CD14-positive monocyte (primary cell): ENCODE measurements at regions not wholly inside any gene's neighbourhood (a gene's known extent, or its start where the extent isn't known, plus 50 kb on each side); places are given as distances from the start of the nearest gene placed in this dataset.
"Not testable (repeated sequence)": the region's sequence is repeated elsewhere in the genome, so short reads cannot be mapped to it uniquely, and the experiment has no call there.

Experiments
- DNase-seq, 3 donors: peaks; one replicate each; pipeline ENCODE4 v3.0.0-alpha.2; 2011 to 2022
- H2AFZ ChIP-seq: 2 replicates; pipeline ENCODE4 v1.6.0; 2012; ENCODE audit warnings: mild to moderate bottlenecking, low read depth, low read length, inconsistent platforms; ENCODE audit not compliant: insufficient read depth, poor library complexity, severe bottlenecking
- H3K27ac ChIP-seq, 2 donors: 1 replicate in 1 of 2; 2 replicates in 1 of 2; pipeline ENCODE4 v1.5.1; 2012 to 2013; ENCODE audit warnings: low read length in 2 of 2, control low read depth in 1 of 2, inconsistent platforms in 1 of 2, low read depth in 1 of 2, mild to moderate bottlenecking in 1 of 2
- H3K27me3 ChIP-seq, 2 donors: one replicate each; pipeline versions ENCODE4 v1.6.0 to v1.6.1; 2011 to 2013; ENCODE audit warnings: low read length in 2 of 2; ENCODE audit not compliant: control insufficient read depth in 2 of 2, insufficient read depth in 2 of 2
- H3K36me3 ChIP-seq, 2 donors: replicated peaks in 1 of 2; 1 replicate in 1 of 2; 2 replicates in 1 of 2; pipeline versions ENCODE4 v1.5.1 to v1.6.1; 2012 to 2013; ENCODE audit warnings: low read length in 2 of 2, control low read depth in 1 of 2, inconsistent platforms in 1 of 2, mild to moderate bottlenecking in 1 of 2; ENCODE audit not compliant: insufficient read depth in 2 of 2, control insufficient read depth in 1 of 2
- H3K4me1 ChIP-seq, 2 donors: 1 replicate in 1 of 2; 2 replicates in 1 of 2; pipeline versions ENCODE4 v1.5.1 to v1.6.1; 2012 to 2013; ENCODE audit warnings: low read length in 2 of 2, control low read depth in 1 of 2, inconsistent platforms in 1 of 2, mild to moderate bottlenecking in 1 of 2, moderate library complexity in 1 of 2; ENCODE audit not compliant: insufficient read depth in 2 of 2, control insufficient read depth in 1 of 2
- H3K4me2 ChIP-seq: replicated peaks from 2 replicates; pipeline ENCODE3; 2012; ENCODE audit warnings: low read length, moderate library complexity, mild to moderate bottlenecking; ENCODE audit not compliant: poor library complexity, severe bottlenecking; ENCODE audit errors: extremely low read depth
- H3K4me3 ChIP-seq, 3 experiments: fragments of 200-600 bp in 1 of 3; sonication (generic) in 1 of 3; replicated peaks in 1 of 3; 1 replicate in 2 of 3; 2 replicates in 1 of 3; pipeline ENCODE4 v1.5.1; 2011 to 2013; ENCODE audit warnings: low read length in 3 of 3, mild to moderate bottlenecking in 3 of 3, control low read depth in 2 of 3, low read depth in 2 of 3, inconsistent platforms in 1 of 3, moderate library complexity in 1 of 3
- H3K79me2 ChIP-seq: 2 replicates; pipeline ENCODE4 v1.6.0; 2012; ENCODE audit warnings: mild to moderate bottlenecking, control low read depth, inconsistent platforms, low read length, moderate library complexity; ENCODE audit not compliant: insufficient read depth
- H3K9ac ChIP-seq: 2 replicates; pipeline ENCODE4 v1.6.0; 2017; ENCODE audit warnings: low read length, mild to moderate bottlenecking; ENCODE audit not compliant: insufficient read depth, poor library complexity, severe bottlenecking
- H3K9me3 ChIP-seq, 2 donors: replicated peaks in 1 of 2; 1 replicate in 1 of 2; 2 replicates in 1 of 2; pipeline versions ENCODE4 v1.5.1 to v1.6.1; 2012 to 2013; ENCODE audit warnings: low read length in 2 of 2, control low read depth in 1 of 2; ENCODE audit not compliant: control insufficient read depth in 1 of 2, insufficient read depth in 1 of 2
- H4K20me1 ChIP-seq: 2 replicates; pipeline ENCODE4 v1.6.0; 2012; ENCODE audit warnings: mild to moderate bottlenecking, low read length, control low read depth, moderate library complexity; ENCODE audit not compliant: insufficient read depth
- H3K27ac Mint-ChIP-seq, 7 donors: one replicate each; pipeline ENCODE4 v1.8.0; 2020; ENCODE audit warnings: mild to moderate bottlenecking in 7 of 7, mixed read lengths in 7 of 7, moderate library complexity in 6 of 7, inconsistent platforms in 2 of 7
- H3K27me3 Mint-ChIP-seq, 3 donors: one replicate each; pipeline ENCODE4 v1.8.0; 2021 to 2022; ENCODE audit warnings: low read depth in 3 of 3, mild to moderate bottlenecking in 3 of 3, mixed read lengths in 3 of 3, moderate library complexity in 3 of 3, inconsistent platforms in 1 of 3
- H3K36me3 Mint-ChIP-seq, 2 donors: one replicate each; pipeline ENCODE4 v1.8.0; 2020; ENCODE audit warnings: mixed read lengths in 2 of 2, inconsistent platforms in 1 of 2, mild to moderate bottlenecking in 1 of 2
- H3K4me1 Mint-ChIP-seq: one replicate; pipeline ENCODE4 v1.8.0; 2020; ENCODE audit warnings: mild to moderate bottlenecking, mixed read lengths
- H3K4me3 Mint-ChIP-seq, 2 donors: one replicate each; pipeline ENCODE4 v1.8.0; 2020; ENCODE audit warnings: mild to moderate bottlenecking in 2 of 2, mixed read lengths in 2 of 2, moderate library complexity in 1 of 2
- H3K9me3 Mint-ChIP-seq, 7 donors: one replicate each; pipeline ENCODE4 v1.8.0; 2020 to 2022; ENCODE audit warnings: mixed read lengths in 7 of 7, mild to moderate bottlenecking in 6 of 7, moderate library complexity in 6 of 7, inconsistent platforms in 2 of 7
- CTCF ChIP-seq: fragments of 200-600 bp; IDR thresholded peaks from one replicate; pipeline ENCODE4 v1.8.0; 2022; ENCODE audit warnings: antibody characterized with exemption, mild to moderate bottlenecking
- WGBS: methylation state at CpG from one replicate; pipeline ENCODE4 v1.1.5; 2013; ENCODE audit warnings: missing lambda C conversion rate; ENCODE audit not compliant: insufficient coverage; 5-methylcytosine and 5-hydroxymethylcytosine counted together
- intact Hi-C, 2 donors: fragments of 100-400 bp; cut with micrococcal nuclease; formaldehyde crosslinking; loops; one replicate each; pipeline versions ENCODE4 v1.15.0 to v1.15.1; 2023

GRCh38 chr2:150120326-150120955 lies 367.0 kb downstream of the RND3 start:
- WGBS: 89% methylated on average over 4 of the region's 11 CpGs
- intact Hi-C loops: no loop called here
- Mint-ChIP-seq H3K9me3 (peaks cover 0 to 11% (median 3%) of the 10 kb centered on the region in 7 donors), H3K27ac (no peak overlapping the region), H3K4me3 (no peak overlapping the region), H3K27me3 (no peaks in the 10 kb centered on the region), H3K4me1 (no peaks in the 10 kb centered on the region), H3K36me3 (no peaks in the 10 kb centered on the region)
- Histone ChIP-seq H3K9me3 (peaks cover 0 to 5% of the 10 kb centered on the region in 2 donors), H3K79me2 (no peaks in the 10 kb centered on the region), H3K27me3 (no peaks in the 10 kb centered on the region), H3K9ac (no peak overlapping the region), H3K27ac (no peak overlapping the region), H3K4me3 (no peak overlapping the region), H3K4me2 (no peak overlapping the region), H4K20me1 (no peaks in the 10 kb centered on the region), H3K4me1 (no peaks in the 10 kb centered on the region), H3K36me3 (no peaks in the 10 kb centered on the region), H2AFZ (no peak overlapping the region)
- no peak for TF ChIP-seq CTCF
- no peak for DNase-seq

GRCh38 chr2:150119819-150120218 lies 367.6 kb downstream of the RND3 start:
- 71% methylated on average over 1 of the region's 3 CpGs for WGBS
- H3K27me3 ChIP-seq: no peaks in the 10 kb centered on the region
- H3K4me3 Mint-ChIP-seq: no peak overlapping the region
- no peaks in the 10 kb centered on the region for H3K27me3 Mint-ChIP-seq
- H3K27ac ChIP-seq: no peak overlapping the region
- no peaks in the 10 kb centered on the region for H3K4me1 ChIP-seq
- H3K36me3 ChIP-seq: no peaks in the 10 kb centered on the region
- no peaks in the 10 kb centered on the region for H3K4me1 Mint-ChIP-seq
- no peaks in the 10 kb centered on the region for H3K36me3 Mint-ChIP-seq
- H3K79me2 ChIP-seq: no peaks in the 10 kb centered on the region
- no peak for DNase-seq
- H3K4me3 ChIP-seq: no peak overlapping the region
- peaks cover 0 to 11% (median 3%) of the 10 kb centered on the region in 7 donors for H3K9me3 Mint-ChIP-seq
- TF ChIP-seq CTCF: no peak
- H2AFZ ChIP-seq: no peak overlapping the region
- peaks cover 0 to 8% of the 10 kb centered on the region in 2 donors for H3K9me3 ChIP-seq
- no peak overlapping the region for H3K9ac ChIP-seq
- H4K20me1 ChIP-seq: no peaks in the 10 kb centered on the region
- H3K4me2 ChIP-seq: no peak overlapping the region
- intact Hi-C loops: no loop called here
- no peak overlapping the region for H3K27ac Mint-ChIP-seq

GRCh38 chr2:150114089-150114488 lies 373.4 kb downstream of the RND3 start:
- H3K36me3 Mint-ChIP-seq, H3K27ac Mint-ChIP-seq, H2AFZ ChIP-seq, H3K27ac ChIP-seq, H3K27me3 Mint-ChIP-seq, H3K4me2 ChIP-seq, H3K36me3 ChIP-seq, H3K4me1 ChIP-seq, DNase-seq, H3K4me1 Mint-ChIP-seq, intact Hi-C loops, H3K27me3 ChIP-seq, H3K4me3 Mint-ChIP-seq, H3K4me3 ChIP-seq, H3K9ac ChIP-seq, H4K20me1 ChIP-seq, H3K79me2 ChIP-seq: not testable (repeated sequence)
- 66% methylated on average over 4 of the region's 8 CpGs for WGBS
- H3K9me3 Mint-ChIP-seq: peaks cover 3 to 12% (median 5%) of the 10 kb centered on the region in 7 donors
- H3K9me3 ChIP-seq: peaks cover 0 to 20% of the 10 kb centered on the region in 2 donors
